Endothelial cell of umbilical vein (primary cell): ENCODE measurements at regions not wholly inside any gene's neighbourhood (a gene's known extent, or its start where the extent isn't known, plus 50 kb on each side); places are given as distances from the start of the nearest gene placed in this dataset.

Experiments
- BruUV-seq: library from RNA; stranded (reverse); fragments of 400-500 nt; replicated peaks from 2 replicates; lab custom pipeline; 2021; lab: Mats Ljungman, UMichigan
- CTCF ChIA-PET: fragments of 300-600, 350-600 bp; sonication (Branson Sonifier 250); formaldehyde crosslinking; loops from one replicate; lab custom pipeline; 2021; ENCODE audit warnings: antibody characterized with exemption, inconsistent platforms; lab: Charles Lee
- POLR2A ChIA-PET: fragments of 300-600, 350-600 bp; sonication (Branson Sonifier 250); formaldehyde crosslinking; loops from one replicate; lab custom pipeline; 2021; ENCODE audit warnings: antibody characterized with exemption, inconsistent platforms; lab: Charles Lee
- DNase-seq: peaks from one replicate; pipeline ENCODE4 v3.0.0-alpha.2; 2011; ENCODE audit warnings: low read depth, low spot score
- FAIRE-seq: peaks from 2 replicates; lab custom pipeline; 2011; peaks lifted over from hg19 to GRCh38; lab: Jason Lieb, UNC
- H2AFZ ChIP-seq: 2 replicates; pipeline ENCODE4 v1.6.0; 2012; ENCODE audit warnings: low read depth, low read length, control low read depth, inconsistent platforms
- H3K27ac ChIP-seq: 2 replicates; pipeline ENCODE4 v1.5.1; 2011; ENCODE audit warnings: low read depth, mild to moderate bottlenecking, control low read depth, low read length, moderate library complexity; ENCODE audit not compliant: insufficient read depth
- H3K27me3 ChIP-seq, 2 experiments: 2 replicates each; pipeline versions ENCODE4 v1.6.0 to v1.6.1; 2011; ENCODE audit warnings: low read length in 2 of 2, mixed read lengths in 1 of 2; ENCODE audit not compliant: control insufficient read depth in 2 of 2, insufficient read depth in 2 of 2
- H3K36me3 ChIP-seq, 2 experiments: 2 replicates in 1 of 2; 3 replicates in 1 of 2; pipeline ENCODE4 v1.5.1; 2011; ENCODE audit warnings: low read length in 2 of 2, mild to moderate bottlenecking in 1 of 2, moderate library complexity in 1 of 2; ENCODE audit not compliant: control insufficient read depth in 2 of 2, insufficient read depth in 2 of 2; ENCODE audit errors: extremely low read depth in 1 of 2
- H3K4me1 ChIP-seq: 3 replicates; pipeline ENCODE4 v1.5.1; 2011; ENCODE audit warnings: mild to moderate bottlenecking, low read length; ENCODE audit not compliant: control insufficient read depth, insufficient read depth; ENCODE audit errors: extremely low read depth
- H3K4me2 ChIP-seq: 2 replicates; pipeline ENCODE4 v1.6.1; 2011; ENCODE audit warnings: low read length, control low read depth, mixed read lengths; ENCODE audit not compliant: insufficient read depth
- H3K4me3 ChIP-seq, 3 experiments: fragments of 200-600 bp in 1 of 3; sonication (generic), shearing (Covaris generic) in 1 of 3; replicated peaks in 1 of 3; 2 replicates each; pipeline ENCODE4 v1.5.1; 2011 to 2016; ENCODE audit warnings: control low read depth in 3 of 3, low read length in 3 of 3, mild to moderate bottlenecking in 2 of 3, inconsistent platforms in 1 of 3, low read depth in 1 of 3, moderate library complexity in 1 of 3; ENCODE audit not compliant: insufficient read depth in 1 of 3
- H3K79me2 ChIP-seq: 2 replicates; pipeline ENCODE4 v1.6.0; 2012; ENCODE audit warnings: low read length, inconsistent platforms; ENCODE audit not compliant: control insufficient read depth, insufficient read depth
- H3K9ac ChIP-seq: replicated peaks from 2 replicates; pipeline ENCODE3; 2011; ENCODE audit warnings: low read length, control low read depth; ENCODE audit not compliant: insufficient read depth; ENCODE audit errors: extremely low read depth
- H3K9me1 ChIP-seq: replicated peaks from 3 replicates; pipeline ENCODE4 v1.6.0; 2011; ENCODE audit warnings: mild to moderate bottlenecking, low read length; ENCODE audit not compliant: control insufficient read depth, insufficient read depth; ENCODE audit errors: extremely low read depth
- H3K9me3 ChIP-seq: replicated peaks from 2 replicates; pipeline ENCODE4 v1.5.1; 2012; ENCODE audit warnings: low read length, inconsistent platforms; ENCODE audit not compliant: control insufficient read depth, insufficient read depth
- H4K20me1 ChIP-seq: replicated peaks from 2 replicates; pipeline ENCODE3; 2011; ENCODE audit warnings: mild to moderate bottlenecking, low read length; ENCODE audit not compliant: control insufficient read depth, insufficient read depth; ENCODE audit errors: extremely low read depth
- CTCF ChIP-seq, 2 donors: IDR thresholded peaks; 1 replicate in 1 of 2; 2 replicates in 1 of 2; pipeline ENCODE4 v1.5.1; 2011; ENCODE audit warnings: low read length in 2 of 2, mild to moderate bottlenecking in 2 of 2, moderate library complexity in 2 of 2, control low read depth in 1 of 2, inconsistent platforms in 1 of 2, low read depth in 1 of 2; ENCODE audit not compliant: insufficient read depth in 1 of 2; ENCODE audit errors: extremely low read depth in 1 of 2
- EZH2 ChIP-seq: IDR thresholded peaks from 2 replicates; pipeline ENCODE4 v1.6.1; 2012; ENCODE audit warnings: borderline replicate concordance, low read depth, mild to moderate bottlenecking, moderate library complexity, low read length, inconsistent platforms; ENCODE audit not compliant: severe bottlenecking
- FOS ChIP-seq: IDR thresholded peaks from 2 replicates; pipeline ENCODE4 v1.6.1; 2011; ENCODE audit warnings: mild to moderate bottlenecking, low read length, moderate library complexity, borderline replicate concordance; ENCODE audit not compliant: insufficient read depth
- GATA2 ChIP-seq: IDR thresholded peaks from 2 replicates; pipeline ENCODE4 v1.7.0; 2011; ENCODE audit warnings: low read depth, mild to moderate bottlenecking, moderate library complexity, mixed read lengths, low read length; ENCODE audit not compliant: insufficient read length, insufficient read depth
- MAX ChIP-seq: IDR thresholded peaks from 2 replicates; pipeline ENCODE4 v1.6.1; 2011; ENCODE audit not compliant: insufficient read depth, insufficient read length
- MYC ChIP-seq: IDR thresholded peaks from one replicate; pipeline ENCODE4 v1.6.1; 2011; ENCODE audit warnings: mild to moderate bottlenecking, low read depth, low read length
- POLR2A ChIP-seq: IDR thresholded peaks from 2 replicates; pipeline ENCODE4 v1.6.1; 2012; ENCODE audit warnings: low read depth, mild to moderate bottlenecking, control low read depth, low read length
- POLR2AphosphoS5 ChIP-seq: IDR thresholded peaks from 2 replicates; pipeline ENCODE4 v1.6.1; 2012; ENCODE audit warnings: low read depth, mild to moderate bottlenecking, control low read depth, low read length, moderate library complexity; ENCODE audit not compliant: insufficient read depth
- dilution Hi-C: fragments of 300-500 bp; cut with MboI; formaldehyde crosslinking; loops from one replicate; pipeline ENCODE4 v1.15.0; 2019; ENCODE audit warnings: low sequenced_read_pairs; ENCODE audit not compliant: extremely low pct_ligation_motif_present
- intact Hi-C: fragments of 100-400 bp; cut with micrococcal nuclease; formaldehyde crosslinking; loops from one replicate; pipeline ENCODE4 v1.10.0; 2022

- BruUV-seq, result no TSS peak
- H3K4me2 ChIP-seq, result no peak overlapping the region
- no peaks in the 10 kb centered on the region for H4K20me1 ChIP-seq
- H3K9me1 ChIP-seq, result no peaks in the 10 kb centered on the region
- DNase-seq, result no peak
- no peak overlapping the region for H3K4me3 ChIP-seq
- no peaks in the 10 kb centered on the region for H3K79me2 ChIP-seq
- POLR2A ChIA-PET, result no interaction called here
- H3K9me3 ChIP-seq, result no peaks in the 10 kb centered on the region
- CTCF ChIA-PET, result no interaction called here
- dilution Hi-C loops, result no loop called here
- no peak overlapping the region for H2AFZ ChIP-seq
- TF ChIP-seq FOS (no peak), CTCF (IDR thresholded peaks at IDR 0.05; ENCODE audit: extremely low read depth in 1 of 2, insufficient read depth in 1 of 2, low read depth in 1 of 2, low read length in 2 of 2) (no peak), GATA2 (no peak), MAX (no peak), POLR2AphosphoS5 (no peak), POLR2A (no peak), MYC (no peak)
- intact Hi-C loops, result no loop called here
- H3K27me3 ChIP-seq, result no peaks in the 10 kb centered on the region
- no peak overlapping the region for H3K27ac ChIP-seq
- no peaks in the 10 kb centered on the region for H3K4me1 ChIP-seq
- no peak for FAIRE-seq
- no peaks in the 10 kb centered on the region for H3K36me3 ChIP-seq
- no peak overlapping the region for H3K9ac ChIP-seq
These were observed 152.9 kb downstream of the ZBTB18 start for GRCh38 chr1:244204004-244204403.

- no peaks in the 10 kb centered on the region for H4K20me1 ChIP-seq
- dilution Hi-C loops, result no loop called here
- no peak overlapping the region for H3K9ac ChIP-seq
- intact Hi-C loops, result no loop called here
- no peaks in the 10 kb centered on the region for H3K36me3 ChIP-seq
- FAIRE-seq (no peak), DNase-seq (no peak)
- H2AFZ ChIP-seq, result no peak overlapping the region
- TF ChIP-seq CTCF (IDR thresholded peaks at IDR 0.05; ENCODE audit: extremely low read depth in 1 of 2, insufficient read depth in 1 of 2, low read depth in 1 of 2, low read length in 2 of 2) (no peak), EZH2 (no peak), FOS (no peak), GATA2 (no peak), MYC (no peak), POLR2AphosphoS5 (no peak), MAX (no peak), POLR2A (no peak)
- no peak overlapping the region for H3K4me2 ChIP-seq
- H3K4me3 ChIP-seq, result no peak overlapping the region
- H3K4me1 ChIP-seq, result no peaks in the 10 kb centered on the region
- H3K9me3 ChIP-seq, result no peaks in the 10 kb centered on the region
- ChIA-PET POLR2A (no interaction called here), CTCF (no interaction called here)
- H3K27ac ChIP-seq, result no peak overlapping the region
- no peaks in the 10 kb centered on the region for H3K27me3 ChIP-seq
- BruUV-seq, result no TSS peak
- H3K79me2 ChIP-seq, result no peaks in the 10 kb centered on the region
- no peaks in the 10 kb centered on the region for H3K9me1 ChIP-seq
These were observed 154.1 kb downstream of the ZBTB18 start for GRCh38 chr1:244205171-244205570.
